Activated CD8-positive, alpha-beta memory T cell treated with anti-CD3 and anti-CD28 coated beads for 4 hours (primary cell): ENCODE measurements at regions not wholly inside any gene's neighbourhood (a gene's known extent, or its start where the extent isn't known, plus 50 kb on each side); places are given as distances from the start of the nearest gene placed in this dataset.

Experiments used
- DNase-seq, 2 donors: peaks; one replicate each; pipeline ENCODE4 v3.0.0-alpha.2; 2020; ENCODE audit warnings: low read depth in 2 of 2

GRCh38 chr2:19846567-19846966 lies 55.2 kb downstream of the TTC32 start:
- DNase-seq = no peak

- no peak for DNase-seq
Measured at GRCh38 chr2:19846030-19846429, 55.8 kb downstream of the TTC32 start.

GRCh38 chr2:19845323-19845920 lies 56.4 kb downstream of the TTC32 start:
- DNase-seq = no peak

GRCh38 chr2:19844750-19845149 lies 57.0 kb downstream of the TTC32 start:
- no peak for DNase-seq

GRCh38 chr2:19843992-19844515 lies 57.7 kb downstream of the TTC32 start:
- no peak for DNase-seq

GRCh38 chr2:19841918-19842693 lies 59.7 kb downstream of the TTC32 start:
- DNase-seq = no peak

GRCh38 chr2:19839438-19839837 lies 62.3 kb downstream of the TTC32 start:
- DNase-seq = no peak

- DNase-seq = no peak
Measured at GRCh38 chr2:19838616-19839015, 63.2 kb downstream of the TTC32 start.

GRCh38 chr2:19837235-19837766 lies 64.5 kb downstream of the TTC32 start:
- DNase-seq = no peak

GRCh38 chr2:19835781-19836281 lies 66.0 kb downstream of the TTC32 start:
- DNase-seq = no peak

- no peak for DNase-seq
Measured at GRCh38 chr2:19833978-19834377, 67.8 kb downstream of the TTC32 start.

- DNase-seq = no peak
Measured at GRCh38 chr2:19829672-19830071, 72.1 kb downstream of the TTC32 start.

GRCh38 chr2:19826874-19827273 lies 74.9 kb downstream of the TTC32 start:
- DNase-seq = no peak

- no peak for DNase-seq
Measured at GRCh38 chr2:19823507-19823906, 78.3 kb downstream of the TTC32 start.

- no peak for DNase-seq
Measured at GRCh38 chr2:19819097-19820065, 82.4 kb downstream of the TTC32 start.

- no peak for DNase-seq
Measured at GRCh38 chr2:19818543-19818942, 83.2 kb downstream of the TTC32 start.

- DNase-seq = no peak
Measured at GRCh38 chr2:19818039-19818438, 83.7 kb downstream of the TTC32 start.

- DNase-seq = no peak
Measured at GRCh38 chr2:19815746-19816145, 86.0 kb downstream of the TTC32 start.

- no peak for DNase-seq
Measured at GRCh38 chr2:19812166-19812565, 89.6 kb downstream of the TTC32 start.

- DNase-seq = no peak
Measured at GRCh38 chr2:19811186-19811585, 90.6 kb downstream of the TTC32 start.

- no peak for DNase-seq
Measured at GRCh38 chr2:19810637-19811036, 91.1 kb downstream of the TTC32 start.

GRCh38 chr2:19810148-19810547 lies 91.6 kb downstream of the TTC32 start:
- DNase-seq = no peak
